ENCODE measurements at regions not wholly inside any gene's neighbourhood (a gene's known extent, or its start where the extent isn't known, plus 50 kb on each side); places are given as distances from the start of the nearest gene placed in this dataset.

DNA sequence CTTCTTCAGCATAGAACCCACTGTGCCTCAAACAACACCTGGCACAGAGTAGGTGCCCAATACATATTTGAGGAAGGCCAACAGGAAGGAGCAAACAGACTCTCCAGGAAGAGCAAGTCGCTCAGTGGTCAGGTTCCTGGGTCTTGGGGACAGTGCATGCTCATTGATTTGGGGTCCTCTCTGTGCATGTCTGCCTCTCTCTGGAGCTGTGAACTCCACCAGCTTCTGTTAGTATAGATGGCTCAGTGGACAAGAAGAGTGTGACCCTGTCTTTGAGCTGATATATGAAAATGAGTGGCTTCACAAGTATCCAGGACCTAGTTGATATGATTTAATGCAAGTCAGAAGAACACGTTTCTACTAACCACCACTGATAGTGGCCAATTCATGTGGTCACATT lies 98.7 kb downstream of the KCTD15 start:
- intact Hi-C loops (cut with DNase I; ENCODE audit: low total_unique reads) (no loop called here), in situ Hi-C loops (cut with MboI; ENCODE audit: low sequenced_read_pairs in 4 of 4) (no loop called here)
- Histone ChIP-seq H3K4me1 (no peaks in the 10 kb centered on the region), H3K4me3 (no peak overlapping the region), H3K36me3 (no peaks in the 10 kb centered on the region), H3K27ac (no peak overlapping the region), H3K9me3 (peaks cover 0 to 3% (median 0%) of the 10 kb centered on the region in 3 donors), H3K27me3 (no peaks in the 10 kb centered on the region)
- TF ChIP-seq POLR2A (IDR thresholded peaks at IDR 0.05): no peak
- TF ChIP-seq, protein P1, sequence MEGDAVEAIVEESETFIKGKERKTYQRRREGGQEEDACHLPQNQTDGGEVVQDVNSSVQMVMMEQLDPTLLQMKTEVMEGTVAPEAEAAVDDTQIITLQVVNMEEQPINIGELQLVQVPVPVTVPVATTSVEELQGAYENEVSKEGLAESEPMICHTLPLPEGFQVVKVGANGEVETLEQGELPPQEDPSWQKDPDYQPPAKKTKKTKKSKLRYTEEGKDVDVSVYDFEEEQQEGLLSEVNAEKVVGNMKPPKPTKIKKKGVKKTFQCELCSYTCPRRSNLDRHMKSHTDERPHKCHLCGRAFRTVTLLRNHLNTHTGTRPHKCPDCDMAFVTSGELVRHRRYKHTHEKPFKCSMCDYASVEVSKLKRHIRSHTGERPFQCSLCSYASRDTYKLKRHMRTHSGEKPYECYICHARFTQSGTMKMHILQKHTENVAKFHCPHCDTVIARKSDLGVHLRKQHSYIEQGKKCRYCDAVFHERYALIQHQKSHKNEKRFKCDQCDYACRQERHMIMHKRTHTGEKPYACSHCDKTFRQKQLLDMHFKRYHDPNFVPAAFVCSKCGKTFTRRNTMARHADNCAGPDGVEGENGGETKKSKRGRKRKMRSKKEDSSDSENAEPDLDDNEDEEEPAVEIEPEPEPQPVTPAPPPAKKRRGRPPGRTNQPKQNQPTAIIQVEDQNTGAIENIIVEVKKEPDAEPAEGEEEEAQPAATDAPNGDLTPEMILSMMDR (IDR thresholded peaks at IDR 0.05 in 4 of 5, conservative IDR thresholded peaks at IDR 0.05 in 1 of 5): no peak
- no peak for ATAC-seq
- no peak for DNase-seq

DNA sequence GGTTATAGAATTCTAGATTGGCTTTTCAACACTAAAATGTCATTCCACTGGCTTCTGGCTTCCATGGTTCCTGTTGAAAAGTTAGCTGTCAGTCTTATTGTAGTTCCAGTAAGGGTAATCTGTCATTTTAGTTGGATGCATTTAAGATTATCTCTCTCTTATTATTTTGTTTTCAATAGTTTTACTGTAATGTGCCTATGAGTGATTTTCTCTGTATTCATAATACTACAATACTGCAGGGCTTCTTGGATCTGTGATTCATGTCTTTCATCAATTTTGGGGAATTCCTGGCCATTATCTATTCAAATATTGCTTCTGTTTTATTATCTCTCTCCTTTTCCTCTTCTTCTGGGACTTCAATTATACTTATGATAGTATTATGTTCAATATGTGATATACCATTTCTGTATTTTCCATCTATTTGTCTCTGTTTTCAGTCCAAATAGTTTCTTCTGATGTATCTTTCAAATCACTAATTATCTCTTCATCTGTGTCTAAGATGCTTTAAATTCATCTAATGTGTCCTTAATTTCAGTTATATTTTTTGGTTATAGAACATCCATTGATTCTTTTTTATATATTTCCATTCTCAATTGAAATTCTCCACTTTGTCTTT lies 101.5 kb downstream of the KCTD15 start:
- no peak for DNase-seq
- H3K4me1 ChIP-seq: no peaks in the 10 kb centered on the region
- H3K9me3 ChIP-seq: peaks cover 0 to 3% (median 0%) of the 10 kb centered on the region in 3 donors
- in situ Hi-C loops (cut with MboI; ENCODE audit: low sequenced_read_pairs in 4 of 4): no loop called here
- H3K4me3 ChIP-seq: no peak overlapping the region
- TF ChIP-seq POLR2A (IDR thresholded peaks at IDR 0.05): no peak
- TF ChIP-seq, protein P1 (IDR thresholded peaks at IDR 0.05 in 4 of 5, conservative IDR thresholded peaks at IDR 0.05 in 1 of 5): no peak
- H3K27ac ChIP-seq: no peak overlapping the region
- H3K36me3 ChIP-seq: no peaks in the 10 kb centered on the region
- intact Hi-C loops (cut with DNase I; ENCODE audit: low total_unique reads): no loop called here
- ATAC-seq: no peak
- H3K27me3 ChIP-seq: no peaks in the 10 kb centered on the region

DNA sequence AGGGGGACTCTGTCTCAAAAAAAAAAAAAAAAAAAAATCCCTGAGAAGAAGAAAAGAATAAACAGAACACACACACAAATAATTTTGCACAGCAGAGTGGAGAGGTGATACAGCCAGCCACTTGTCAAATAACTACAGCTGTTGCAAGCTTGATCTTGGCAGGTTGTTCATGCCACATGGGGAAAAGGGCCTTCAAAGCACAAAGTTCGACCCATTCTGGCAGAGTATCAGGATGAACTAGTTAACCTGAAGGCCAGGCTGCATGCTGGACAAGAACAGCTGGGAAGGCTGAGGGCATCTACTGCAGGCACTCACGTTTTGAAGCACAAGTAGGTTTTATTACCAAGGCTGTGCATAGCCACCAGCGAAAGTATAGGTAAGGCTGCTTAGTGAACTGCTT lies 104.1 kb downstream of the KCTD15 start:
- peaks cover 0 to 3% (median 0%) of the 10 kb centered on the region in 3 donors for H3K9me3 ChIP-seq
- H3K27ac ChIP-seq: no peak overlapping the region
- DNase-seq (no peak), ATAC-seq (no peak)
- in situ Hi-C loops (cut with MboI; ENCODE audit: low sequenced_read_pairs in 4 of 4): no loop called here
- TF ChIP-seq, protein P1 (IDR thresholded peaks at IDR 0.05 in 4 of 5, conservative IDR thresholded peaks at IDR 0.05 in 1 of 5): no peak
- TF ChIP-seq POLR2A (IDR thresholded peaks at IDR 0.05): no peak
- H3K36me3 ChIP-seq: no peaks in the 10 kb centered on the region
- intact Hi-C loops (cut with DNase I; ENCODE audit: low total_unique reads): no loop called here
- H3K4me1 ChIP-seq: peaks cover 0 to 4% of the 10 kb centered on the region in 2 donors
- H3K4me3 ChIP-seq: no peak overlapping the region
- H3K27me3 ChIP-seq: peaks cover 0 to 9% (median 5%) of the 10 kb centered on the region in 3 donors

DNA sequence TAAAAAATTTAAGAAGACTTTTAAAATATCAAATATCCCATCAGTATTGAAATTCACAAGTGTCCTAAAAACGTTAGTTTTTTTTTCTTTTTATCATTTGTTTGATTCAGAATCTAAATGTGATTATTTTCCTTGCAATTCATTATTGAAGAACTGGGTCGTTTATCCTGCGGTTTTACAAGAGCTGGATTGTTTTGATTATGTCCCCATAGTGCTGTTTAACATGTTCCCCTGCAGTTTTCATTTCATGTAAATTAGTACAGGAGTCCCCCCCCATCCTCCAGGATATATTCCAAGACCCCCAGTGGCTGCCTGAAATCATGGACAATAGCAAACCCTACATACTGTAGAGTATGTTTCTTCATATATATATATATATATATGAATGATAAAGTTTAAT lies 105.7 kb downstream of the KCTD15 start:
- in situ Hi-C loops (cut with MboI; ENCODE audit: low sequenced_read_pairs in 4 of 4) (no loop called here), intact Hi-C loops (cut with DNase I; ENCODE audit: low total_unique reads) (no loop called here)
- H3K36me3 ChIP-seq: no peaks in the 10 kb centered on the region
- TF ChIP-seq, protein P1 (IDR thresholded peaks at IDR 0.05 in 4 of 5, conservative IDR thresholded peaks at IDR 0.05 in 1 of 5): no peak
- no peak for TF ChIP-seq POLR2A (IDR thresholded peaks at IDR 0.05)
- H3K4me3 ChIP-seq: no peak overlapping the region
- H3K9me3 ChIP-seq: peaks cover 0 to 3% (median 0%) of the 10 kb centered on the region in 3 donors
- peaks cover 3 to 4% of the 10 kb centered on the region in 2 donors for H3K4me1 ChIP-seq
- DNase-seq (no peak), ATAC-seq (no peak)
- peaks cover 0 to 19% (median 15%) of the 10 kb centered on the region in 3 donors for H3K27me3 ChIP-seq
- no peak overlapping the region for H3K27ac ChIP-seq
